ENCODE measurements at regions not wholly inside any gene's neighbourhood (a gene's known extent, or its start where the extent isn't known, plus 50 kb on each side); places are given as distances from the start of the nearest gene placed in this dataset.

DNA sequence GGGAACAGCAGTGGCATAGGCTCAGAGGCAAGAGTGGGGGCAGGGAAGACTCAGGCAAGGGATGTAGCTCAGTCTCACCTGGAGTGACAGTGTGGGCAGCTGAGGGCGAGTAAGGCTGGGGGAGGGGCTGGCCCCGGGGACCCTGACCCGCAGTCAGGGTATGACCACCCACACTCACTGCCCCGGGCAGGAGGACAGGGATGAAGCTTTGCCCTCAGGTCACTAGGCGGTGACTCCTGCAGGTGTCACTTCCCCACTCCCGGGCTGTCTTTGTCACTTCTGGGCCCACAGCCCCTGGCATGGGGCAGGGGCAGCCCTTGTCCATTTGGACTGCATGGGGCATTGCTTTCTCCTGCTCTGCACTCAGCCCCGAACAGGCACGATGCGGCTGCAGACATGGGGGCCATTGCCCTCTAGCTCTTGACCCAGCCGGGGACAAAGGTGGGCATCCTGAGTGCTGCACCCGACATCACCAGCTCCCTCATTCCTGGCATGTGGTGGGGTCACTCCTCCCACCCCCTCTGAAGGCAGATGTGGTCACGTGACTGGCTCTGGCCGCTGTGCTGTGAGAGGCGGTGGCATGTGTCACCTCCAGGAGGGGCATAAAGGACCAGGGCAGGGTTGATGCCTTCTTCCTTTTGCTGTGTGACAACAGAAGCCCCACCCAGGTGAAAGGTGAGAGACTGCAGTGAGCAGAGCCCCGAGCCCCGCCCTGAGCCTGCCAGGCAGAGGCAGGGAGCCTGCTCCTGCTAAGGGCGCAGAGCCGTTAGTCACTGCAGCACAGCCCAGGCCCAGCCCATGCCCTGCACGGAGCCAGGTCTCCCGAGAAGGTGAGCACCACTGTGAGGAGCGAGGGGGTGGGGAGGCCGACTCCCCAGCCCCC lies 66.0 kb downstream of the MATN1 start:
- TF ChIP-seq POLR2AphosphoS5 (IDR thresholded peaks at IDR 0.05) (no peak), CTCF (IDR thresholded peaks at IDR 0.05 in 8 of 11, conservative IDR thresholded peaks at IDR 0.05 in 3 of 11) (no peak), POLR2A (IDR thresholded peaks at IDR 0.05) (no peak)

Measured in spleen (tissue), 7 donors.